K562 (cell line): ENCODE measurements at regions not wholly inside any gene's neighbourhood (a gene's known extent, or its start where the extent isn't known, plus 50 kb on each side); places are given as distances from the start of the nearest gene placed in this dataset.

ENCODE experiments used
- CTCFL ChIP-seq: IDR thresholded peaks from 2 replicates; pipeline ENCODE4 v1.6.1; 2011; ENCODE audit warnings: borderline replicate concordance, low read depth, mild to moderate bottlenecking, moderate library complexity, low read length; ENCODE audit not compliant: insufficient read depth, poor library complexity, severe bottlenecking
- FOXK2 ChIP-seq, 2 experiments: fragments of 450-650 bp; IDR thresholded peaks in 1 of 2; conservative IDR thresholded peaks in 1 of 2; 2 replicates each; pipeline ENCODE4 v1.6.1; 2016; ENCODE audit warnings: low read depth in 2 of 2, mild to moderate bottlenecking in 1 of 2
- KHSRP ChIP-seq: fragments of 450-650 bp; IDR thresholded peaks from 2 replicates; pipeline ENCODE4 v1.6.1; 2017
- MAFK ChIP-seq: IDR thresholded peaks from 2 replicates; pipeline ENCODE4 v1.6.1; 2011; ENCODE audit warnings: low read length, improper control_type of control experiment
- NR1H2 ChIP-seq: sonication (generic); formaldehyde crosslinking; IDR thresholded peaks from 2 replicates; pipeline ENCODE4 v1.4.0; 2020; ENCODE audit warnings: mild to moderate bottlenecking, missing genetic modification reagents
- NR4A1 ChIP-seq, 2 experiments: fragments of 250-450 bp in 1 of 2; fragments of 450-650 bp in 1 of 2; sonication (Bioruptor Pico) in 1 of 2; IDR thresholded peaks; 2 replicates each; pipeline versions ENCODE4 v1.4.0 to v1.6.1; 2016 to 2020; ENCODE audit warnings: mild to moderate bottlenecking in 2 of 2, missing compliant biosample characterization in 1 of 2, missing genetic modification characterization in 1 of 2, moderate library complexity in 1 of 2
- PML ChIP-seq: IDR thresholded peaks from 2 replicates; pipeline ENCODE4 v1.6.1; 2012; ENCODE audit warnings: low read length, inconsistent platforms
- SMARCC2 ChIP-seq: fragments of 450-650 bp; IDR thresholded peaks from 2 replicates; pipeline ENCODE4 v1.6.1; 2017; ENCODE audit warnings: antibody characterized with exemption, moderate library complexity, mild to moderate bottlenecking, low read depth
- SNRNP70 ChIP-seq: fragments of 200-400 bp; formaldehyde crosslinking; optimal IDR thresholded peaks from 2 replicates; pipeline ENCODE3; 2017; ENCODE audit warnings: low read depth, low read length
- TRIM24 ChIP-seq, 2 experiments: fragments of 450-650 bp; IDR thresholded peaks; 2 replicates each; pipeline ENCODE4 v1.6.1; 2016
- U2AF2 ChIP-seq: fragments of 200-400 bp; formaldehyde crosslinking; optimal IDR thresholded peaks from 2 replicates; pipeline ENCODE3; 2017; ENCODE audit warnings: low read depth, mild to moderate bottlenecking, low read length
- ZNF324 ChIP-seq: fragments of 250-450 bp; sonication (Bioruptor Pico); IDR thresholded peaks from 2 replicates; pipeline ENCODE4 v1.4.0; 2020; ENCODE audit warnings: mild to moderate bottlenecking
- ZNF592 ChIP-seq: fragments of 450-650 bp; IDR thresholded peaks from 2 replicates; pipeline ENCODE4 v1.6.1; 2017; ENCODE audit warnings: antibody characterized with exemption, mild to moderate bottlenecking
- TF ChIP-seq, protein P1 (sequence below), 2 experiments: fragments of 450-650 bp in 1 of 2; sonication (generic) in 1 of 2; formaldehyde crosslinking in 1 of 2; IDR thresholded peaks; 2 replicates each; pipeline versions ENCODE4 v1.7.1 to v1.9.0; 2016 to 2022; ENCODE audit warnings: inconsistent platforms in 1 of 2, mild to moderate bottlenecking in 1 of 2, missing genetic modification reagents in 1 of 2

- TF ChIP-seq, protein P1, sequence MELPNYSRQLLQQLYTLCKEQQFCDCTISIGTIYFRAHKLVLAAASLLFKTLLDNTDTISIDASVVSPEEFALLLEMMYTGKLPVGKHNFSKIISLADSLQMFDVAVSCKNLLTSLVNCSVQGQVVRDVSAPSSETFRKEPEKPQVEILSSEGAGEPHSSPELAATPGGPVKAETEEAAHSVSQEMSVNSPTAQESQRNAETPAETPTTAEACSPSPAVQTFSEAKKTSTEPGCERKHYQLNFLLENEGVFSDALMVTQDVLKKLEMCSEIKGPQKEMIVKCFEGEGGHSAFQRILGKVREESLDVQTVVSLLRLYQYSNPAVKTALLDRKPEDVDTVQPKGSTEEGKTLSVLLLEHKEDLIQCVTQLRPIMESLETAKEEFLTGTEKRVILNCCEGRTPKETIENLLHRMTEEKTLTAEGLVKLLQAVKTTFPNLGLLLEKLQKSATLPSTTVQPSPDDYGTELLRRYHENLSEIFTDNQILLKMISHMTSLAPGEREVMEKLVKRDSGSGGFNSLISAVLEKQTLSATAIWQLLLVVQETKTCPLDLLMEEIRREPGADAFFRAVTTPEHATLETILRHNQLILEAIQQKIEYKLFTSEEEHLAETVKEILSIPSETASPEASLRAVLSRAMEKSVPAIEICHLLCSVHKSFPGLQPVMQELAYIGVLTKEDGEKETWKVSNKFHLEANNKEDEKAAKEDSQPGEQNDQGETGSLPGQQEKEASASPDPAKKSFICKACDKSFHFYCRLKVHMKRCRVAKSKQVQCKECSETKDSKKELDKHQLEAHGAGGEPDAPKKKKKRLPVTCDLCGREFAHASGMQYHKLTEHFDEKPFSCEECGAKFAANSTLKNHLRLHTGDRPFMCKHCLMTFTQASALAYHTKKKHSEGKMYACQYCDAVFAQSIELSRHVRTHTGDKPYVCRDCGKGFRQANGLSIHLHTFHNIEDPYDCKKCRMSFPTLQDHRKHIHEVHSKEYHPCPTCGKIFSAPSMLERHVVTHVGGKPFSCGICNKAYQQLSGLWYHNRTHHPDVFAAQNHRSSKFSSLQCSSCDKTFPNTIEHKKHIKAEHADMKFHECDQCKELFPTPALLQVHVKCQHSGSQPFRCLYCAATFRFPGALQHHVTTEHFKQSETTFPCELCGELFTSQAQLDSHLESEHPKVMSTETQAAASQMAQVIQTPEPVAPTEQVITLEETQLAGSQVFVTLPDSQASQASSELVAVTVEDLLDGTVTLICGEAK (IDR thresholded peaks at IDR 0.05) = no peak
- TF ChIP-seq, protein P1 (CRISPR knock-in tag; IDR thresholded peaks at IDR 0.05) = no peak
- TF ChIP-seq FOXK2 (conservative IDR thresholded peaks at IDR 0.05 in 1 of 2, IDR thresholded peaks at IDR 0.05 in 1 of 2; ENCODE audit: low read depth in 2 of 2) = no peak
- no peak for TF ChIP-seq PML
- TF ChIP-seq SNRNP70 = no peak
- TF ChIP-seq TRIM24 (IDR thresholded peaks at IDR 0.05) = peak in 1 of 2 experiments; percentile 54; a peak in 1 of 4 replicates
- TF ChIP-seq NR4A1 (CRISPR knock-in tag; IDR thresholded peaks at IDR 0.05) = no peak
- no peak for TF ChIP-seq NR4A1 (tag; IDR thresholded peaks at IDR 0.05)
- no peak for TF ChIP-seq U2AF2
- TF ChIP-seq MAFK = no peak
- TF ChIP-seq SMARCC2 = no peak
- TF ChIP-seq ZNF324 (CRISPR knock-in tag) = no peak
- no peak for TF ChIP-seq CTCFL
- TF ChIP-seq NR1H2 (CRISPR knock-in tag) = no peak
- TF ChIP-seq ZNF592 = no peak
- no peak for TF ChIP-seq KHSRP
These were observed 229.9 kb upstream of the GADL1 start (continued) for GRCh38 chr3:31124373-31124772.
